Naive B cell (primary cell): ENCODE measurements at regions not wholly inside any gene's neighbourhood (a gene's known extent, or its start where the extent isn't known, plus 50 kb on each side); places are given as distances from the start of the nearest gene placed in this dataset.

Experiments
- ATAC-seq, 2 donors: fragments of 150-1000 bp; cut with Tn5 transposase; 2 replicates each; pipeline ENCODE4 v1.10.0; 2021; ENCODE audit warnings: low read depth in 2 of 2, mild to moderate bottlenecking in 2 of 2, moderate library complexity in 2 of 2
- DNase-seq: peaks from one replicate; pipeline ENCODE4 v3.0.0; 2022
- H3K27ac Mint-ChIP-seq, 6 donors: one replicate each; pipeline ENCODE4 v1.8.0; 2020 to 2022; ENCODE audit warnings: mild to moderate bottlenecking in 6 of 6, mixed read lengths in 6 of 6, moderate library complexity in 5 of 6, inconsistent platforms in 2 of 6
- H3K27me3 Mint-ChIP-seq, 3 donors: one replicate each; pipeline ENCODE4 v1.8.0; 2021 to 2022; ENCODE audit warnings: mixed read lengths in 3 of 3, mild to moderate bottlenecking in 1 of 3
- H3K36me3 Mint-ChIP-seq, 2 donors: one replicate each; pipeline ENCODE4 v1.8.0; 2020 to 2022; ENCODE audit warnings: mixed read lengths in 2 of 2, inconsistent platforms in 1 of 2, mild to moderate bottlenecking in 1 of 2
- H3K4me1 Mint-ChIP-seq, 3 donors: one replicate each; pipeline ENCODE4 v1.8.0; 2020 to 2022; ENCODE audit warnings: mixed read lengths in 3 of 3, inconsistent platforms in 1 of 3, mild to moderate bottlenecking in 1 of 3, moderate library complexity in 1 of 3
- H3K4me3 Mint-ChIP-seq, 8 donors: one replicate each; pipeline ENCODE4 v1.8.0; 2020 to 2022; ENCODE audit warnings: mild to moderate bottlenecking in 8 of 8, mixed read lengths in 8 of 8, moderate library complexity in 8 of 8, inconsistent platforms in 2 of 8
- H3K9me3 Mint-ChIP-seq, 7 donors: one replicate each; pipeline ENCODE4 v1.8.0; 2020 to 2022; ENCODE audit warnings: mixed read lengths in 7 of 7, mild to moderate bottlenecking in 5 of 7, inconsistent platforms in 2 of 7, moderate library complexity in 1 of 7

DNA sequence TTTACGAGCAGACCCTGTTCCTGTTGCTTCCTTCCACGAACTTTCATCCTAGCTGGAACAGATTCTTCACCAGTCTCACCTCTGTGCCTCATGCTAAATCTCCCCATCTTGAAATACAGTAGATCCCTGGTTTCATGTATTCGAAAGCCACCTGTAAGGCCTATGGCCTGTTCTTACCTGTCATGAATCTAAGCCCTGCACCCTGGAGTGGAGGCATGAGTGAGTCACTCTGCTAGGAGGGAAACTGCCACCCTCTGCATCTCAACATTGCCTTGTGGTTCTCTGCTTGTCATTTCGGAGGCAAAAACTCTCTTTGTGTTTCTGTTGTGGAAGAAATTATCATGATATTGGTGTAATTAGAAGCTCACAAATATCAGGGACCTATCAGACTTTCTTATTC is 320.0 kb downstream of the ENC1 start:
- H3K27ac Mint-ChIP-seq = no peak overlapping the region
- DNase-seq = no peak
- H3K27me3 Mint-ChIP-seq = peaks cover 13 to 23% (median 15%) of the 10 kb centered on the region in 3 donors
- H3K4me3 Mint-ChIP-seq = no peak overlapping the region
- no peaks in the 10 kb centered on the region for H3K4me1 Mint-ChIP-seq
- peaks cover 0 to 2% (median 0%) of the 10 kb centered on the region in 7 donors for H3K9me3 Mint-ChIP-seq
- no peak for ATAC-seq
- H3K36me3 Mint-ChIP-seq = no peaks in the 10 kb centered on the region

- no peaks in the 10 kb centered on the region for H3K4me1 Mint-ChIP-seq
- H3K36me3 Mint-ChIP-seq = no peaks in the 10 kb centered on the region
- ATAC-seq = no peak
- peaks cover 0 to 2% (median 0%) of the 10 kb centered on the region in 7 donors for H3K9me3 Mint-ChIP-seq
- DNase-seq = no peak
- no peak overlapping the region for H3K27ac Mint-ChIP-seq
- peaks cover 13 to 25% (median 18%) of the 10 kb centered on the region in 3 donors for H3K27me3 Mint-ChIP-seq
- H3K4me3 Mint-ChIP-seq = no peak overlapping the region
These were observed 321.5 kb downstream of the ENC1 start for GRCh38 chr5:74319076-74319475.

DNA sequence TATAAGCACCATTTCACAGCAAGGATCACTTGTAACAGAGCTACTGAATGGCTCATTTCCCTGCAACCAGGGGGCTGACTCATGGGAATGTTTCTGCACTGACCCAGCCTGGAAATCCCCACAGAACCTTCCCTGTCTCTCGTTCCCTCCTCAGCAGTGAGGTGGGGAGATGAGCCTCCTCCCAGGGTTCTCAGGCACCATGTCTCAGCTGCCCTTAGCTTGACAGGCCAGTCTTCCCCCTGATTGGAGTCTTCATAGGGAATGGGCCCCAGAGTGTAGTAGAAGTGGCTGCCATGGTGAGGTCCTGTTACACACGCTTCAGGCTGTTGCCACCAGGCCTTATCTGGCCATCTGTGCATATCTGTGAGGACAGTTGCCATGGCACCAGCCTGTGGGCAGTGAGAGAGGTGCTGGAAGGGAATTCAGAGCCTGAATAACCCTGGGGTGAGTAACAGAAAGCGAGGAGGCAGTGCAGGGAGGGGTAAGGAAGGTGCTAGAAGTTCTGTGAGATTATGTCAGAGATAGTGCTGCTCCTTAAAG is 324.4 kb downstream of the ENC1 start:
- H3K27ac Mint-ChIP-seq = no peak overlapping the region
- H3K27me3 Mint-ChIP-seq = peaks cover 19 to 37% (median 22%) of the 10 kb centered on the region in 3 donors
- ATAC-seq (no peak), DNase-seq (no peak)
- H3K4me3 Mint-ChIP-seq = no peak overlapping the region
- no peaks in the 10 kb centered on the region for H3K36me3 Mint-ChIP-seq
- H3K9me3 Mint-ChIP-seq = peaks cover 0 to 2% (median 0%) of the 10 kb centered on the region in 7 donors
- no peaks in the 10 kb centered on the region for H3K4me1 Mint-ChIP-seq

GRCh38 chr5:74314906-74315305 is 325.6 kb downstream of the ENC1 start:
- Mint-ChIP-seq H3K4me1 (no peaks in the 10 kb centered on the region), H3K27me3 (peaks cover 23 to 37% (median 33%) of the 10 kb centered on the region in 3 donors), H3K4me3 (no peak overlapping the region)

DNA sequence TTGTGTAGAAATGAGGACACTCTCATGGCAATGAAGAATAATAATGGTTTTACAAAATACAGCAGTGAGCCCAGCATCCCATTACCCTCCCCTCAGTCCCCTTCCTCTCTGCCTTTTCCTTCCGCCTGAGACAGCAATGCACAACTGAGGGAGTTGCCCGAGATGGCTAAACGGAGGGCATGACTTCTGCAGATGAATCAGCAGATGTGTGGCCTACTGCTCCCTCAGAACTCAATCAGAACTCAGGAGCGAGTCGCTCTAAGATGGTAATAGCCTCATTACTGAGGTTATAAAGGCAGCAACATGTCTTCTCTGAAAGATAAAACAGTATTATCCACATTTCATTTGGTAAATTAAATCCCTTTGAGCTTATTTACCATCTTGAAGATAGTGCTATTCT is 326.6 kb downstream of the ENC1 start:
- no peaks in the 10 kb centered on the region for H3K9me3 Mint-ChIP-seq
- H3K4me3 Mint-ChIP-seq = no peak overlapping the region
- H3K27ac Mint-ChIP-seq = no peak overlapping the region
- no peaks in the 10 kb centered on the region for H3K4me1 Mint-ChIP-seq
- no peak for DNase-seq
- H3K27me3 Mint-ChIP-seq = peaks cover 17 to 37% (median 30%) of the 10 kb centered on the region in 3 donors
- H3K36me3 Mint-ChIP-seq = no peaks in the 10 kb centered on the region
- no peak for ATAC-seq

More at GRCh38 chr5:74314906-74315305, 325.6 kb downstream of the ENC1 start:
- H3K27ac Mint-ChIP-seq = no peak overlapping the region
- H3K9me3 Mint-ChIP-seq = peaks cover 0 to 2% (median 0%) of the 10 kb centered on the region in 7 donors
- no peak for ATAC-seq
- no peak for DNase-seq
- H3K36me3 Mint-ChIP-seq = no peaks in the 10 kb centered on the region

GRCh38 chr5:74312746-74313145 is 327.8 kb downstream of the ENC1 start:
- Mint-ChIP-seq H3K36me3 (no peaks in the 10 kb centered on the region), H3K9me3 (no peaks in the 10 kb centered on the region), H3K4me1 (no peaks in the 10 kb centered on the region), H3K27ac (no peak overlapping the region), H3K27me3 (peaks cover 17 to 33% (median 29%) of the 10 kb centered on the region in 3 donors), H3K4me3 (no peak overlapping the region)
- ATAC-seq = no peak
- no peak for DNase-seq

GRCh38 chr5:74311961-74312360 is 328.6 kb downstream of the ENC1 start:
- no peaks in the 10 kb centered on the region for H3K36me3 Mint-ChIP-seq
- H3K4me3 Mint-ChIP-seq = no peak overlapping the region
- H3K9me3 Mint-ChIP-seq = no peaks in the 10 kb centered on the region
- DNase-seq = no peak
- ATAC-seq = no peak
- H3K4me1 Mint-ChIP-seq = no peaks in the 10 kb centered on the region
- H3K27ac Mint-ChIP-seq = no peak overlapping the region
- H3K27me3 Mint-ChIP-seq = peaks cover 16 to 28% (median 25%) of the 10 kb centered on the region in 3 donors

GRCh38 chr5:74310997-74311930 is 329.3 kb downstream of the ENC1 start:
- Mint-ChIP-seq H3K27ac (no peak overlapping the region), H3K4me1 (no peaks in the 10 kb centered on the region), H3K4me3 (no peak overlapping the region), H3K36me3 (no peaks in the 10 kb centered on the region), H3K9me3 (no peaks in the 10 kb centered on the region), H3K27me3 (peaks cover 10 to 22% (median 18%) of the 10 kb centered on the region in 3 donors)
- DNase-seq = no peak
- ATAC-seq = no peak

DNA sequence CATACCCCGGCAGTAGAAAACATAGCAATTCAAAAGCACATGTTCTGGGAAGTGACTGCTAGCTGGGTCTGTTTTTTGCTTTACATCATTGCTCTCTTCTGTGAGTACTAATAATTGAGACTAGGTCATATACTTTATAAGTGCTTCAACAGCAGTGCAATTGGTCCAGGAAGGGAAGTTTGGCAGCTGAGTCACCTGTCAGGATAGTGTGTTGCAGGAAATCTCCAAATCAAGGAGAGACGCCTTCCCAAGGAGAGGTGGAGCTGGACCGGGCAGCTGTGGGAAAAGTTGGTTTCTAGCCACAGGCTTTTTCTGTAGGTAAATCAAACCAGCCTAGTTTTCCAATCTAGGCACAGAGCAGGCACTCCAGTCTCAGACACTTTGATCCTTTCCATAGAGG is 330.1 kb downstream of the ENC1 start:
- no peak for DNase-seq
- no peak for ATAC-seq
- no peak overlapping the region for H3K4me3 Mint-ChIP-seq
- H3K4me1 Mint-ChIP-seq = no peaks in the 10 kb centered on the region
- H3K36me3 Mint-ChIP-seq = no peaks in the 10 kb centered on the region
- H3K27ac Mint-ChIP-seq = no peak overlapping the region
- peaks cover 10 to 22% (median 14%) of the 10 kb centered on the region in 3 donors for H3K27me3 Mint-ChIP-seq
- H3K9me3 Mint-ChIP-seq = no peaks in the 10 kb centered on the region

- H3K36me3 Mint-ChIP-seq = no peaks in the 10 kb centered on the region
- ATAC-seq (no peak), DNase-seq (no peak)
- no peaks in the 10 kb centered on the region for H3K9me3 Mint-ChIP-seq
- H3K27ac Mint-ChIP-seq = no peak overlapping the region
- peaks cover 10 to 19% (median 12%) of the 10 kb centered on the region in 3 donors for H3K27me3 Mint-ChIP-seq
- no peaks in the 10 kb centered on the region for H3K4me1 Mint-ChIP-seq
- no peak overlapping the region for H3K4me3 Mint-ChIP-seq
These were observed 331.5 kb downstream of the ENC1 start for GRCh38 chr5:74309050-74309449.

- Mint-ChIP-seq H3K4me1 (no peaks in the 10 kb centered on the region), H3K27ac (no peak overlapping the region), H3K9me3 (no peaks in the 10 kb centered on the region), H3K4me3 (no peak overlapping the region), H3K27me3 (peaks cover 0 to 22% (median 4%) of the 10 kb centered on the region in 3 donors), H3K36me3 (no peaks in the 10 kb centered on the region)
- no peak for ATAC-seq
- DNase-seq = no peak
These were observed 333.7 kb downstream of the ENC1 start for GRCh38 chr5:74306845-74307244.

DNA sequence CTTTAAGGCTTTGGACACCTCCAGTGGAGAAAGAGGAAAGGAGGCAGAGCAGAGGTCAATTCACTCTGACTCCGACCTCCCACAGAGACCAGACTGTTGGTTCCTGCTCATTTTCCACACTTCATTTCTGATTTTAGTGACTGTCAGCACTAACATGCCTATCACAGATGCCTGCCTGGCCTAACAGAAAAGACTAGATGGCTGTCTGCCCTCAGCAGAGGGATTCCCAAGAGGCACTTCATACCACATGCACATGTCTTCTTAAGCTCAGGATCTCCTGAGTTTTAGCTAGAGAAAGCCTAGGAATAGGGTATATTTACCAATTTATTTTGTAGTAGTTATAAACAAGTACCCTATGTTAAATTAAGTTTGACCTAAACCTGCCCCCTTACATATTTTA is 336.0 kb downstream of the ENC1 start:
- no peak overlapping the region for H3K4me3 Mint-ChIP-seq
- H3K4me1 Mint-ChIP-seq = no peaks in the 10 kb centered on the region
- peaks cover 0 to 2% (median 0%) of the 10 kb centered on the region in 7 donors for H3K9me3 Mint-ChIP-seq
- H3K27ac Mint-ChIP-seq = no peak overlapping the region
- H3K36me3 Mint-ChIP-seq = no peaks in the 10 kb centered on the region
- H3K27me3 Mint-ChIP-seq = peaks cover 0 to 9% (median 0%) of the 10 kb centered on the region in 3 donors
- ATAC-seq (no peak), DNase-seq (no peak)

- no peak for DNase-seq
- Mint-ChIP-seq H3K4me3 (no peak overlapping the region), H3K27ac (no peak overlapping the region), H3K36me3 (no peaks in the 10 kb centered on the region), H3K9me3 (peaks cover 0 to 2% (median 0%) of the 10 kb centered on the region in 7 donors), H3K4me1 (no peaks in the 10 kb centered on the region), H3K27me3 (peaks cover 0 to 7% (median 0%) of the 10 kb centered on the region in 3 donors)
- ATAC-seq = no peak
These were observed 336.9 kb downstream of the ENC1 start for GRCh38 chr5:74303578-74303977.

DNA sequence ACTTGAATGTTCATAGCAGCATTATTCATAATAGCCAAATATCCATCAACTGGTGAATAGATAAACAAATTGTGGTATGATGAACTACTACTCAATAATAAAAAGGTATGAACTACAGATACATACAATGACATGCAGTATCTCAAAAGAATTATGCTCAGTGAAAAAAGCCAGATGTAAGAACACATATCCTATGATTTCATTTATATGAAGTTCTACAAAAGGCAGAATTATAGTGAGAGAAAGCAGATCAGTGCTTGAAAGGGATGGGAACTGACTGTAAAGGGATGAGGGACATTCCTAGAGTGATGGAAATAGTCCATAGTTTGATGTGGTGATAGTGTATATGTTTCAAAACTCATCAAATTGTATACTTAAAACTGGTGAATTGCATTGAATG is 339.0 kb downstream of the ENC1 start:
- no peaks in the 10 kb centered on the region for H3K36me3 Mint-ChIP-seq
- no peak for ATAC-seq
- peaks cover 0 to 2% (median 0%) of the 10 kb centered on the region in 7 donors for H3K9me3 Mint-ChIP-seq
- no peak overlapping the region for H3K27ac Mint-ChIP-seq
- peaks cover 0 to 7% (median 0%) of the 10 kb centered on the region in 3 donors for H3K27me3 Mint-ChIP-seq
- H3K4me1 Mint-ChIP-seq = no peaks in the 10 kb centered on the region
- no peak overlapping the region for H3K4me3 Mint-ChIP-seq
- no peak for DNase-seq
